PFSK-1 (cell line): ENCODE measurements at regions not wholly inside any gene's neighbourhood (a gene's known extent, or its start where the extent isn't known, plus 50 kb on each side); places are given as distances from the start of the nearest gene placed in this dataset.

Experiments used
- SIN3A ChIP-seq: IDR thresholded peaks from 2 replicates; pipeline ENCODE4 v1.6.1; 2012; ENCODE audit warnings: mild to moderate bottlenecking, low read length, moderate library complexity, borderline replicate concordance; ENCODE audit not compliant: insufficient read depth
- TAF1 ChIP-seq: IDR thresholded peaks from 2 replicates; pipeline ENCODE4 v1.6.1; 2012; ENCODE audit warnings: low read length, control low read depth, borderline replicate concordance; ENCODE audit not compliant: insufficient read depth

GRCh38 chr13:107834281-107834680, 381.1 kb downstream of the LIG4 start:
- TF ChIP-seq TAF1 (no peak), SIN3A (no peak)
